ENCODE measurements at regions not wholly inside any gene's neighbourhood (a gene's known extent, or its start where the extent isn't known, plus 50 kb on each side); places are given as distances from the start of the nearest gene placed in this dataset.

DNA sequence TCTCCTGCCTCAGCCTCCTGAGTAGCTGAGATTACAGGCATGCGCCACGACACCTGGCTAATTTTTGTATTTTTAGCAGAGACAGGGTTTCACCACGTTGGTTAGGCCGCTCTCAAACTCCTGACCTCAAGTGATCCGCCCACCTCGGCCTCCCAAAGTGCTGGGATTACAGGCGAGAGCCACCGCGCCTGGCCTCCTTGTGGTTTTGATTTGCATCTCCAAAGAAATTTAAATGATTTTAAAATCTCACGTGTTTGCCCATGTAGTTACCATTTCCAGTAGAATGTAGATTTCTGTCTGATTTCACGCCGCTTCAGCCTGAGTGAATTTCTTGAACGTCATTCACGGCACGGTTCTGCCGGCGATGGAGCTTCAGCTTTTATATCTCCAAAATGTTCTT, 55.8 kb downstream of the IGF2 start:
- no peak for ATAC-seq (ENCODE audit: low FRiP score in 2 of 2)
- Histone ChIP-seq H3K27ac (no peak overlapping the region), H3K36me3 (no peaks in the 10 kb centered on the region), H3K4me3 (no peak overlapping the region), H3K9me3 (peaks cover 0 to 10% (median 1%) of the 10 kb centered on the region in 4 donors), H3K27me3 (no peaks in the 10 kb centered on the region), H3K4me1 (no peaks in the 10 kb centered on the region)
- TF ChIP-seq CTCF (IDR thresholded peaks at IDR 0.05) (no peak), EP300 (IDR thresholded peaks at IDR 0.05) (no peak), POLR2A (IDR thresholded peaks at IDR 0.05) (no peak), POLR2AphosphoS5 (IDR thresholded peaks at IDR 0.05) (no peak)
- DNase-seq = no peak
- 92 to 94% methylated on average over 15 to 17 of the region's 17 CpGs for WGBS, 2 donors

DNA sequence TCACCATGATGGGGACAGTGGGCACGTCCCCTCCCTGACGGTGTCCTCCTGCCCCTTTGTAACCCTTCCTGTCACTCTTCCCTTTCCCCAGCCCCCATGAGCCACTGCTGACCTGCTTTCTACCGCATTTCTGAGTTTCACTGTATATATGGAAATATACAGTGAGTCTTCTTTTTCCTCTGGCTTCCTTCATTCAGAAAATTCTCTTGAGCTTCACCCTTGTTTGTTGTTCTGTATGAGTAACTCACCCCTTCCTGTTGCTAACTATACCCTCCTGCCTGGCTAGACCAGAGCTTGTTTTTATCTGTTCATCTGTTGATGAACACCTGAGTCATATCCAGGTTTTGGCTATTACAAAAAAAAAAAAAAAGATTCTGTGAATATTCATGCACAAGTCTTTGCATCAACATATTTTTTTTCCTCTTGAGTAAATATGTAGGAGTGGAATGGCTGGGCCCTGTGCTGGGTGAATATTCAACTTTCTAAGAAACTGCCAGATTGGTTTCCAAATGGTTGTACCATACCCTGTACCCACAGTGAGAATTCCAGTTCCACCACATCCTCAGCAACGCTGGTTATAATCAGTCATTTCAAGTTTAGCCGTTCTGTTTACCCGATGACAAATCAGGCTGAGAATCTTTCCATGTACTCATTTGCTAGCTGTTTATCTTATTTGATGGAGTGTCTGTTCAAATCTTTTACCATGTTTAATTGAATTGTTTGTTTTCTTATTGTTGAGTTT, 62.0 kb downstream of the IGF2 start:
- ATAC-seq (ENCODE audit: low FRiP score in 2 of 2) (no peak), DNase-seq (no peak)
- WGBS, 2 donors = 59 to 60% methylated on average over 6 of the region's 6 CpGs

GRCh38 chr11:2076441-2076840, 62.7 kb downstream of the IGF2 start:
- TF ChIP-seq POLR2AphosphoS5 (IDR thresholded peaks at IDR 0.05) = no peak
- Histone ChIP-seq H3K9me3 (no peaks in the 10 kb centered on the region), H3K27ac (no peak overlapping the region), H3K4me1 (no peaks in the 10 kb centered on the region), H3K4me3 (no peak overlapping the region), H3K27me3 (no peaks in the 10 kb centered on the region), H3K36me3 (no peaks in the 10 kb centered on the region)
- 90 to 93% methylated on average over 7 of the region's 7 CpGs for WGBS, 2 donors
- no peak for ATAC-seq (ENCODE audit: low FRiP score in 2 of 2)
- DNase-seq = no peak

More for the DNA sequence above, 62.0 kb downstream of the IGF2 start:
- H3K36me3 ChIP-seq = no peaks in the 10 kb centered on the region
- H3K9me3 ChIP-seq = no peaks in the 10 kb centered on the region
- no peak overlapping the region for H3K4me3 ChIP-seq
- TF ChIP-seq POLR2A (IDR thresholded peaks at IDR 0.05) (no peak), POLR2AphosphoS5 (IDR thresholded peaks at IDR 0.05) (no peak), CTCF (IDR thresholded peaks at IDR 0.05) (no peak), EP300 (IDR thresholded peaks at IDR 0.05) (no peak)
- H3K27me3 ChIP-seq = no peaks in the 10 kb centered on the region
- no peaks in the 10 kb centered on the region for H3K4me1 ChIP-seq
- no peak overlapping the region for H3K27ac ChIP-seq

DNA sequence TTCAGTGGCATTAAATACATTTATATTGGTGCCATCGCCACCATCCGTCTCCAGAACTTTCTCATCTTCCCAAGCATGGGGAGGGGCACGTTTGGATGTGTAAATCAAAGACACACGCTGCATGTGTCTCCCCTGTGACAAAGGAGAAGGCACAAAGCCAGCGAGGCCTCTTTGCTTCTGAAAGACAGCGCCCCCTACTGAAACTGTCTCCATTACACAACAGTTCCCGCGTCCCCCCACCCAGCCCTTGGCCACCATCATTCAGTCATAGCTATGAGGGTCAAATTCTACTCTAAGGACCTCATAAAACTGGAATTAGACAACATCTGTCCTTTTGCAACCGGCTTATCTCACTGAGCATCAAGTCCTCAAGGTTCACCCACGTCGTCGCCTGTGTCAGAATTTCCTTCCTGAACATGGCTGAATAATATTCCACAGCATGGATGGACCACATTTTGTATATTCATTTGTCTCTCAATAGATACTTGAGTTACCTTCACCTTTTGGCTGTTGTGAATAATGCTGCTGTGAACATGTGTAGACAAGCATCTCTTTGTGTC, 64.8 kb downstream of the IGF2 start:
- H3K4me1 ChIP-seq = no peaks in the 10 kb centered on the region
- H3K27me3 ChIP-seq = no peaks in the 10 kb centered on the region
- DNase-seq = no peak
- H3K36me3 ChIP-seq = no peaks in the 10 kb centered on the region
- no peak for ATAC-seq (ENCODE audit: low FRiP score in 2 of 2)
- 63 to 69% methylated on average over 12 of the region's 12 CpGs for WGBS, 2 donors
- no peak for TF ChIP-seq POLR2A (IDR thresholded peaks at IDR 0.05)
- TF ChIP-seq POLR2AphosphoS5 (IDR thresholded peaks at IDR 0.05) = no peak
- TF ChIP-seq CTCF (IDR thresholded peaks at IDR 0.05) = no peak
- no peak for TF ChIP-seq EP300 (IDR thresholded peaks at IDR 0.05)
- H3K9me3 ChIP-seq = no peaks in the 10 kb centered on the region
- H3K27ac ChIP-seq = no peak overlapping the region
- no peak overlapping the region for H3K4me3 ChIP-seq

- DNase-seq (peak in 1 of 2 donors; percentile 42), ATAC-seq (ENCODE audit: low FRiP score in 2 of 2) (no peak)
- H3K4me1 ChIP-seq = no peaks in the 10 kb centered on the region
- H3K4me3 ChIP-seq = no peak overlapping the region
- H3K27me3 ChIP-seq = no peaks in the 10 kb centered on the region
- TF ChIP-seq EP300 (IDR thresholded peaks at IDR 0.05) (no peak), POLR2A (IDR thresholded peaks at IDR 0.05) (no peak), CTCF (IDR thresholded peaks at IDR 0.05) (no peak), POLR2AphosphoS5 (IDR thresholded peaks at IDR 0.05) (no peak)
- WGBS, 2 donors = 79 to 85% methylated on average over 12 to 13 of the region's 13 CpGs
- H3K9me3 ChIP-seq = no peaks in the 10 kb centered on the region
- no peaks in the 10 kb centered on the region for H3K36me3 ChIP-seq
- no peak overlapping the region for H3K27ac ChIP-seq
These were observed 66.5 kb downstream of the IGF2 start for GRCh38 chr11:2072551-2073261.

Data from upper lobe of left lung (tissue), 6 donors.